H1 (cell line): ENCODE measurements at regions not wholly inside any gene's neighbourhood (a gene's known extent, or its start where the extent isn't known, plus 50 kb on each side); places are given as distances from the start of the nearest gene placed in this dataset.

Source experiments
- CTCF ChIA-PET: fragments of 300-600 bp; sonication (Branson Sonifier 250); formaldehyde crosslinking; loops from one replicate; lab custom pipeline; 2021; ENCODE audit not compliant: partially characterized antibody; lab: Charles Lee
- POLR2A ChIA-PET: fragments of 300-600 bp; sonication (Branson Sonifier 250); formaldehyde crosslinking; loops from one replicate; lab custom pipeline; 2021; ENCODE audit warnings: inconsistent platforms; ENCODE audit not compliant: partially characterized antibody; lab: Charles Lee
- DNase-seq, 2 experiments: peaks; one replicate each; pipeline versions ENCODE4 v3.0.0 to v3.0.0-alpha.2; 2010 to 2022; ENCODE audit warnings: low spot score in 2 of 2, low read depth in 1 of 2, mixed read lengths in 1 of 2
- FAIRE-seq: peaks from 2 replicates; lab custom pipeline; 2011; peaks lifted over from hg19 to GRCh38; lab: Jason Lieb, UNC
- H2AFZ ChIP-seq: 2 replicates; pipeline ENCODE4 v1.8.1; 2012; ENCODE audit warnings: low read length, inconsistent platforms
- H2AK5ac ChIP-seq: 2 replicates; pipeline ENCODE4 v1.6.1; 2013; ENCODE audit warnings: low read depth, low read length
- H2BK120ac ChIP-seq: replicated peaks from 2 replicates; pipeline ENCODE3; 2013; ENCODE audit warnings: low read depth, low read length, inconsistent platforms
- H2BK12ac ChIP-seq: 2 replicates; pipeline ENCODE4 v1.6.1; 2013; ENCODE audit warnings: low read depth, low read length
- H2BK15ac ChIP-seq: 2 replicates; pipeline ENCODE4 v1.6.1; 2013; ENCODE audit warnings: low read length
- H2BK20ac ChIP-seq: 2 replicates; pipeline ENCODE4 v1.6.1; 2013; ENCODE audit warnings: low read length
- H2BK5ac ChIP-seq: 2 replicates; pipeline ENCODE4 v1.6.1; 2013; ENCODE audit warnings: low read depth, low read length
- H3K14ac ChIP-seq: 2 replicates; pipeline ENCODE4 v1.6.1; 2013; ENCODE audit warnings: inconsistent platforms; ENCODE audit not compliant: insufficient read length
- H3K18ac ChIP-seq: 2 replicates; pipeline ENCODE4 v1.6.1; 2013; ENCODE audit warnings: low read length; ENCODE audit errors: extremely low read depth
- H3K23ac ChIP-seq: 2 replicates; pipeline ENCODE4 v1.6.1; 2013; ENCODE audit warnings: inconsistent platforms; ENCODE audit not compliant: insufficient read length
- H3K23me2 ChIP-seq: 2 replicates; pipeline ENCODE4 v1.6.1; 2013; ENCODE audit warnings: low read depth, low read length
- H3K27ac ChIP-seq: 2 replicates; pipeline ENCODE4 v1.6.1; 2011; ENCODE audit warnings: low read depth, low read length, inconsistent platforms
- H3K27me3 ChIP-seq, 4 experiments: replicated peaks in 1 of 4; 1 replicate in 1 of 4; 2 replicates in 3 of 4; pipeline versions ENCODE4 v1.6.1 to v1.8.1; 2011 to 2013; ENCODE audit warnings: low read length in 3 of 4, mild to moderate bottlenecking in 3 of 4, inconsistent platforms in 2 of 4, mixed read lengths in 2 of 4, moderate library complexity in 1 of 4; ENCODE audit not compliant: control insufficient read depth in 3 of 4, insufficient read depth in 3 of 4; ENCODE audit errors: extremely low read depth in 1 of 4
- H3K36me3 ChIP-seq, 4 experiments: 2 replicates each; pipeline versions ENCODE4 v1.6.1 to v1.8.1; 2011 to 2013; ENCODE audit warnings: mild to moderate bottlenecking in 4 of 4, low read length in 3 of 4, moderate library complexity in 2 of 4, control low read depth in 1 of 4, inconsistent platforms in 1 of 4; ENCODE audit not compliant: insufficient read depth in 4 of 4, control insufficient read depth in 2 of 4
- H3K4ac ChIP-seq: replicated peaks from 2 replicates; pipeline ENCODE3; 2013; ENCODE audit warnings: low read length, low read depth, mixed read lengths, inconsistent platforms; ENCODE audit not compliant: insufficient read length
- H3K4me1 ChIP-seq, 4 experiments: replicated peaks in 1 of 4; 1 replicate in 1 of 4; 2 replicates in 3 of 4; pipeline versions ENCODE4 v1.6.1 to v1.8.1; 2011 to 2013; ENCODE audit warnings: low read length in 3 of 4, inconsistent platforms in 2 of 4, mixed read lengths in 1 of 4; ENCODE audit not compliant: insufficient read depth in 4 of 4, control insufficient read depth in 3 of 4
- H3K4me2 ChIP-seq, 2 experiments: 2 replicates each; pipeline versions ENCODE4 v1.6.1 to v1.8.1; 2011 to 2013; ENCODE audit warnings: low read depth in 2 of 2, low read length in 2 of 2, control low read depth in 1 of 2, inconsistent platforms in 1 of 2, mild to moderate bottlenecking in 1 of 2; ENCODE audit not compliant: insufficient read depth in 1 of 2
- H3K4me3 ChIP-seq, 4 experiments: fragments of 200-600, 300-600 bp in 1 of 4; sonication (generic), shearing (Covaris generic), sonication (Bioruptor Twin) in 1 of 4; 2 replicates each; pipeline versions ENCODE4 v1.5.1 to v1.8.1; 2011 to 2016; ENCODE audit warnings: low read length in 4 of 4, low read depth in 3 of 4, control low read depth in 2 of 4, inconsistent platforms in 2 of 4, mild to moderate bottlenecking in 2 of 4, mixed read lengths in 1 of 4, moderate library complexity in 1 of 4; ENCODE audit not compliant: insufficient read depth in 2 of 4; ENCODE audit errors: extremely low read depth in 1 of 4
- H3K56ac ChIP-seq: replicated peaks from 2 replicates; pipeline ENCODE3; 2013; ENCODE audit warnings: low read depth, mild to moderate bottlenecking, mixed read lengths, low read length, inconsistent platforms; ENCODE audit not compliant: insufficient read length
- H3K79me1 ChIP-seq: 2 replicates; pipeline ENCODE4 v1.6.1; 2013; ENCODE audit warnings: low read depth, low read length, control low read depth
- H3K79me2 ChIP-seq, 2 experiments: 2 replicates each; pipeline versions ENCODE4 v1.6.1 to v1.8.1; 2012 to 2013; ENCODE audit warnings: low read length in 2 of 2, mild to moderate bottlenecking in 2 of 2, inconsistent platforms in 1 of 2; ENCODE audit not compliant: insufficient read depth in 2 of 2, control insufficient read depth in 1 of 2
- H3K9ac ChIP-seq, 4 experiments: replicated peaks in 1 of 4; 1 replicate in 1 of 4; 2 replicates in 3 of 4; pipeline versions ENCODE4 v1.6.1 to v1.8.1; 2011 to 2013; ENCODE audit warnings: low read depth in 3 of 4, low read length in 3 of 4, control low read depth in 2 of 4, mild to moderate bottlenecking in 2 of 4, moderate library complexity in 2 of 4, inconsistent platforms in 1 of 4; ENCODE audit errors: extremely low read depth in 1 of 4
- H3K9me3 ChIP-seq, 2 experiments: 2 replicates each; pipeline versions ENCODE4 v1.6.1 to v1.8.1; 2012 to 2013; ENCODE audit warnings: mild to moderate bottlenecking in 2 of 2, moderate library complexity in 2 of 2, control low read depth in 1 of 2, inconsistent platforms in 1 of 2, low read depth in 1 of 2, low read length in 1 of 2, mixed read lengths in 1 of 2; ENCODE audit not compliant: insufficient read depth in 2 of 2
- H4K20me1 ChIP-seq, 2 experiments: replicated peaks in 1 of 2; 2 replicates each; pipeline versions ENCODE3 to v1.8.1; 2011 to 2013; ENCODE audit warnings: inconsistent platforms in 2 of 2, low read length in 2 of 2, mild to moderate bottlenecking in 1 of 2; ENCODE audit not compliant: insufficient read depth in 2 of 2, control insufficient read depth in 1 of 2
- H4K5ac ChIP-seq: 2 replicates; pipeline ENCODE4 v1.6.1; 2013; ENCODE audit warnings: low read length, low read depth, mixed read lengths, inconsistent platforms; ENCODE audit not compliant: insufficient read length
- H4K8ac ChIP-seq: 2 replicates; pipeline ENCODE4 v1.8.0; 2013; ENCODE audit warnings: mild to moderate bottlenecking, moderate library complexity, low read length, inconsistent platforms; ENCODE audit not compliant: insufficient read depth; ENCODE audit errors: extremely low read depth
- H4K91ac ChIP-seq: replicated peaks from 2 replicates; pipeline ENCODE3; 2013; ENCODE audit warnings: low read length, mixed read lengths, inconsistent platforms; ENCODE audit not compliant: insufficient read length
- E2F6 ChIP-seq: IDR thresholded peaks from 2 replicates; pipeline ENCODE4 v1.6.1; 2012; ENCODE audit warnings: inconsistent platforms
- EP300 ChIP-seq, 2 experiments: IDR thresholded peaks; 1 replicate in 1 of 2; 2 replicates in 1 of 2; pipeline ENCODE4 v1.6.1; 2011 to 2012; ENCODE audit warnings: low read depth in 2 of 2, low read length in 2 of 2, mild to moderate bottlenecking in 2 of 2, borderline replicate concordance in 1 of 2, inconsistent platforms in 1 of 2, moderate library complexity in 1 of 2
- GABPA ChIP-seq: IDR thresholded peaks from 2 replicates; pipeline ENCODE4 v1.6.1; 2011; ENCODE audit warnings: mild to moderate bottlenecking, low read length, moderate library complexity, borderline replicate concordance; ENCODE audit not compliant: insufficient read depth
- POLR2AphosphoS5 ChIP-seq: IDR thresholded peaks from 2 replicates; pipeline ENCODE4 v1.6.1; 2011; ENCODE audit warnings: low read depth, low read length
- SIX5 ChIP-seq: IDR thresholded peaks from 2 replicates; pipeline ENCODE4 v1.6.1; 2011; ENCODE audit warnings: mild to moderate bottlenecking, low read depth, low read length
- SP1 ChIP-seq: IDR thresholded peaks from 2 replicates; pipeline ENCODE4 v1.6.1; 2011; ENCODE audit warnings: low read depth, low read length
- TAF7 ChIP-seq: optimal IDR thresholded peaks from 2 replicates; pipeline ENCODE3; 2011; ENCODE audit warnings: low read depth, mild to moderate bottlenecking, inconsistent platforms, low read length, moderate library complexity, borderline replicate concordance
- TBP ChIP-seq: IDR thresholded peaks from 2 replicates; pipeline ENCODE4 v1.6.1; 2011; ENCODE audit warnings: low read depth, low read length, improper control_type of control experiment
- TEAD4 ChIP-seq: IDR thresholded peaks from 2 replicates; pipeline ENCODE4 v1.6.1; 2012; ENCODE audit warnings: low read depth, low read length, inconsistent platforms, mixed read lengths
- WGBS, 2 experiments: shearing (Covaris generic) in 1 of 2; methylation state at CpG; one replicate each; pipeline versions ENCODE4 v1.1.6 to v1.1.7; 2013 to 2015; ENCODE audit warnings: low lambda C conversion rate in 2 of 2, mixed read lengths in 2 of 2, inconsistent platforms in 1 of 2, low coverage in 1 of 2, missing lambda C conversion rate in 1 of 2; ENCODE audit not compliant: insufficient replicate concordance in 2 of 2, insufficient coverage in 1 of 2, insufficient read length in 1 of 2; ENCODE audit errors: extremely low coverage in 1 of 2, missing lambda C conversion rate in 1 of 2; 5-methylcytosine and 5-hydroxymethylcytosine counted together

GRCh38 chr4:23062188-23062587 is 369.5 kb downstream of the GBA3 start:
- WGBS, 2 experiments: 90% methylated on average over 2 of the region's 2 CpGs; no CpG with 5 or more reads in 1 of the 2 experiments
- DNase-seq: no peak
- Histone ChIP-seq H3K14ac (no peak overlapping the region), H4K91ac (no peak overlapping the region), H3K9ac (no peak overlapping the region), H4K5ac (no peak overlapping the region), H3K4me2 (no peak overlapping the region), H4K20me1 (no peaks in the 10 kb centered on the region), H3K4me3 (no peak overlapping the region), H3K23ac (no peak overlapping the region), H2BK15ac (no peak overlapping the region), H2AFZ (no peak overlapping the region), H3K4ac (no peak overlapping the region), H3K27me3 (no peaks in the 10 kb centered on the region), H3K18ac (no peak overlapping the region), H3K27ac (no peak overlapping the region), H2BK120ac (no peak overlapping the region), H3K36me3 (no peaks in the 10 kb centered on the region), H3K9me3 (no peaks in the 10 kb centered on the region), H3K79me1 (no peaks in the 10 kb centered on the region), H2AK5ac (no peak overlapping the region), H3K56ac (no peak overlapping the region), H3K4me1 (no peaks in the 10 kb centered on the region), H2BK5ac (no peak overlapping the region), H2BK20ac (no peak overlapping the region), H3K23me2 (no peaks in the 10 kb centered on the region), H3K79me2 (no peaks in the 10 kb centered on the region), H4K8ac (no peak overlapping the region), H2BK12ac (no peak overlapping the region)
- ChIA-PET POLR2A (no interaction called here), CTCF (interaction anchor here (0.6 kb wide), 1 partner anchor 540 kb away, joined by 3 read pairs; no protein-coding TSS in a partner anchor)
- TF ChIP-seq TAF7: no peak
- no peak for TF ChIP-seq GABPA
- TF ChIP-seq TBP: no peak
- TF ChIP-seq E2F6: no peak
- TF ChIP-seq EP300 (IDR thresholded peaks at IDR 0.05; ENCODE audit: borderline replicate concordance in 1 of 2, low read depth in 2 of 2, low read length in 2 of 2): no peak
- TF ChIP-seq POLR2AphosphoS5: no peak
- no peak for TF ChIP-seq TEAD4
- TF ChIP-seq SIX5: no peak
- TF ChIP-seq SP1: no peak
- no peak for FAIRE-seq
